NCI-H82 treated with DMSO at 0.1 percent for 48 hours (cell line): ENCODE measurements at regions not wholly inside any gene's neighbourhood (a gene's known extent, or its start where the extent isn't known, plus 50 kb on each side); places are given as distances from the start of the nearest gene placed in this dataset.

Experiments used
- DNase-seq: peaks from one replicate; lab custom pipeline; 2025; ENCODE audit not compliant: unreplicated experiment; lab: John Stamatoyannopoulos, UW

GRCh38 chr2:5370158-5370557, 322.0 kb upstream of the SOX11 start:
- DNase-seq, result no peak

- DNase-seq, result no peak
These were observed 320.0 kb upstream of the SOX11 start for GRCh38 chr2:5372141-5372540.

GRCh38 chr2:5373200-5373599, 319.0 kb upstream of the SOX11 start:
- peak; percentile 30 for DNase-seq

DNA sequence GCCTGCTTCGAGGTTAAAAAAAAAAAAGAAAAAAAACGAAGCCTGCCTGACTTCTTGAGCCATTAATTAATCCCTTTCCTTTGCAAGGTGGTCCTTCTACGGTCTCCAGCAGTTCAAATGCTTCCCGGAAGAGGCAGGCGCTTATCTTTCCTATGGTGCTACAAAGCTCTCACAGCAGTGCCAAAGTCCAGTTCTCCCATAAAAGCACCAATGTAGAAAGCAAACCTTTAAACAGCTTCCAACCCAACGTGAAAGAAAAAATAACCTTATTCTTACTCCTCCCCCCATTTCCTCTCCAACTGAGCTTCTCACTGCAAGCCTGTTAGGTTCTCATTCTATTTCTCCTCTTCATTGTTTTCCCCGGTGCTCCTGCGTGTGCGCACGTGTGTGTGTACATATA, 317.4 kb upstream of the SOX11 start:
- DNase-seq, result no peak

DNA sequence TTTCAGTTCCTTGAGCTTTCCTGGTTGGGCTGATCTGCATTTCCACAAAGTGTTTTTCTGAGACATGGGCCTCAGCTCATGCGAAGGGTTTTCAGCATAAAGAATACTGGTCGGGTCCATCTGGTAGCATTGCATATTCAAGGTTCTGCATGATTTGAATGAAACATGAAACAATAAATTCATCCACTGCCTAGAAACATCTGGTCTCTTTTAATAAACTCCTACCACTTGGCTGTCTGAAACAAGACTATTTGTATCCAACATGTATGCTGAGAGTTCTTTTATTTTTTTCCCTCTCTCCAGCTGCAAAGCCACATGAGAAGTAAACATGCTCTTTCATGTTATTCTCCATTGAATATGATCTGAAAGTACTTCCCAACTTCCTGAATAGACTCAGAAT, 314.9 kb upstream of the SOX11 start:
- DNase-seq, result no peak

DNA sequence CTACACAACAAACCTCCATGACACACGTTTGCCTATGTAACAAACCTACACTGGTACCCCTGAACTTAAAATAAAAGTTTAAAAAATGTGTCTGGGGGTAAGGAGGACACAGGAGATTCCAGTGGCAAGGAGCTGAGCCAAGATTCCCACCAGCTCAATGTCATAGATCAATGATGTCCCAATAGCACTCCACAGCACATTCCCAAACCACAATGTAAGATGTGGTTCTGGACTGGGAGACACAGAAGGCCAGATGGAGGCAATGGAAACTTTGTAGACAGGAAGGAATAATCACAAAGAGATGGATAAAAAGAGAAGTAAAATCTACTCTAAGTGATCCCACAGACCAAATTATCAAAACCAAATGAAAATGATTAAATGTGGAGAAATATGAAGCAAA, 312.4 kb upstream of the SOX11 start:
- DNase-seq, result no peak

- DNase-seq, result no peak
These were observed 306.6 kb upstream of the SOX11 start for GRCh38 chr2:5385596-5385995.

DNA sequence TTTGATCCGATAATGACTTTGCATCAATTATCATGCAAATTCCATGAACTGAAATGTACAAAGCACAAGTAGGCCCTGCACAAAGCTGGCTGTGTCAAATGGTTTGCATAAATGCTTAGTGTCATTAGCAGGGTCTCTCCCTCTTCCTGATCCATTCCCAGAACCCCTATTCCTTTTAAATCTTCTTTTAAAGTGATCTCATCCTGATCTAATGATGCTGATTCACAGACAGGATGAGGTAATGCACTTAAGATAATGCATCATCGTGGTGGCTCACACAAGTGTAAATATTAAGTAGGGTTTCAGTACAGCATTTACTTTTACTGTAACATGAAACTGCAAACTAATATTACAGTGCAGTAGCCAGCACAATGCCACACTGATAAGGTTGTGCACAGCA, 304.8 kb upstream of the SOX11 start:
- DNase-seq, result no peak

DNA sequence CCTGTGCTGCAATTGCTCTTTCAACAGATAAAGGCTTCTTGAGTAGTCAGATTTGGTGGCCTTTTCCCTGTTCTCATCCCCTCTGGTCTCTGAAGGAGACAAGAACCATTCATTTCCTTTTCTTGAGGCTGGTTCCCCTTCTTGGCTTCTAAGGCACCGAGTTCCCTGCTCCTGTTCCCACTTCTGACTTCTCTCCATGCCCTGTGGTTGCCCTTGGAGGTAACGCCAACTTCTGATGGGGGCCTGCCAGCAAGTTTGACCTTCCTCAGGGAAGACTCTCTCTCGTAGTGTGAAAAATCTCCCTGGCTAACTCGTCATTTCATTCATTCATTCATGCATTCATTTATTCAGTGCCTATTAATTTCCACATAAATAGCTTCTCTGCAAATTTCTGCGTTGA, 302.4 kb upstream of the SOX11 start:
- DNase-seq, result no peak

DNA sequence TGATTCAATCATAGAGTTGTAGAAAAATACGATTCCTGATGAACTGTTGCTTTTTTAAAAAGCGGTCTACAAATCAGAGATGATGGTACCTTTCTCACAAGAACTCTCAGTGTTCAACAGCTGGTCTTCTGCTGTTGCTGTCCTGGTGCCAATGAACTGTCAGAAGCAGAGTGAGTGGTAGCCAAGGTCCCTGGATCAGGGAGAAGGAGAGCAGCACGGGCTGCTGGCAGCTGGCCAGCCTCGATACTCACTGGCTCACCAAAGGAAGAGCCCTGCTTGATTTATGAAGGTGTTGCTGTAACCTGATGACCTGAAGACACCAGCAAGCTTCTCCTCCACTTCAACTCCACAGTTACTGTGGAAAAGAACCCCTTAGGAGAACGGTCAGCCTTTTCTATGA, 300.8 kb upstream of the SOX11 start:
- peak; percentile 33 for DNase-seq

DNA sequence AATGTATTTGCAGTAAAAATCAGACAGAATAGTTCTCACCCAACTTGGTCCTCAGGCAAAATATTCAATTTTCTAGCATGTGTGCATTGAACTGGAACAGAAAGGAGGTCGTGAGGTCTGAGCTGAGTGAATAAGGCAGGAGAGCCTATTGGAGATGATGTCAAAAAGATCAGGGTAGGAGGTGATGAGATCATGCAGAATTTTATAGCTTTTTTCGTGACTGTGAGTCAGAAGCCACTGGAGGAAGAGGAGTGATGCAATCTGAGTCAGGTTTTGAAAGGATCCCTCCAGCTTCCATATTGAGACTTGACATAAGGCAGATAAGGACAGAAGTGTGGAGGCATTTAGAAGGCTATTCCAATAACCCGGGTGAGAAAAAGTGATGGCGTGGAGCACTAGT, 299.5 kb upstream of the SOX11 start:
- DNase-seq, result no peak

DNA sequence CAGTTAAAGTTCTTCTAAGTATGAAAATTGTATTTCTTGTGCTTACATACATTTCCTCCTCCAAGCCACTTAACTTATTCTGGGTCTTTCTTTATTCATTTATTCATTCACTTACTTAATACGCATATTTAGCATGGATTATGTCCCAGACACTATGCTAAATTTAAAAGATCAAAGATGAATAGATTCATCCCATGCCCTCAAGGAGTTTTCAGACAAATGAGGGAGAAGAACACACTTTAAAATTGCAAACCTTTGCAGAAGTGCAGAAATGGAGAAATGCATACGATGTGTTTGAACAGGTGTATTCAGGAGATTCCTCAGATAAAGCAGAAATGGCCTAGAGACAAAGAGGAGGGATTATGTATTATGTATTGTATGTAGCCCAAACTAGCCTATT, 298.7 kb upstream of the SOX11 start:
- no peak for DNase-seq

GRCh38 chr2:5394223-5394622, 298.0 kb upstream of the SOX11 start:
- DNase-seq, result no peak

- no peak for DNase-seq
These were observed 291.0 kb upstream of the SOX11 start for GRCh38 chr2:5401115-5401657.

- no peak for DNase-seq
These were observed 288.8 kb upstream of the SOX11 start for GRCh38 chr2:5403392-5403791.

DNA sequence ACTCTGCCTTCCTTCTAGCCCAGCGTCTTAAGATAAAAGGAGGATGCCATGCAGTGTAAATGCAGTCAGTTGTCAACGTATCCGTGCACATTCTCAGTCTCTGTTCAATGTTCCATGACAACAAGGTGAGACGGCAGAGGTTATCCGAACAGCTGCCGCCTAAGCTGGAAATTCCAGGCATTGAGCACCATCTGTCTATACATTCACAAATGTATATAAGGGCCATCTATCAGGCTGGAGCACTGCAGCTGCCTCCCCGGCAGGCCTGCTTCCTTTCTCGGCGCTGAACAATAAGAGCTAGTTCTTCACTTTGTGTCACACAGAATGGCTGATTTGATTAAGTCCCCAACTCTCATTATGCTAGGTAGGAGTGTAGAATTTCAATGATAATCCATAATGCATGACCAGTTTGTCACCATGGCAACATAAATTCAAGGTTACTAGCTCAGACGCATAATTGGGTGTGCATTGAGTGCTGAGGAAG, 282.2 kb upstream of the SOX11 start:
- DNase-seq, result peak; percentile 95

GRCh38 chr2:5410991-5411700, 281.0 kb upstream of the SOX11 start:
- DNase-seq, result no peak

DNA sequence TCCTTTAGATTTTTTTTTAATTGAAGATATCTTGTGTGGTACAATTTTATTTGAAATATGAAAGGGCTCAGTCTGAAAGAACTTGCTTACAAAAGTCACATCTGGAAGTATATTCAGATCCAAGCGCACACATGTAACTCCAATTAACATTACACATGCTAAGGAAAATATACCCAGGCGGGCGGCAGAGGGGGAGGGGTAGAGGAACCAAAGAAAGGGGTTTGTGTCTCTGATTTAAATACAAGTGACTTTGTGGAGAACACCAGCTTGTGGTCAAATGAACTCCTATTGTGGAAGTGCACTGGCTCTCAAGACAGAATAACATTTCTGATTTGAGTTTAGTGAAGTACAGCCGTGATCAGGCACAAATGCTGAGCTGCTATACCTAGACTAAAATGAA, 280.2 kb upstream of the SOX11 start:
- DNase-seq, result no peak

DNA sequence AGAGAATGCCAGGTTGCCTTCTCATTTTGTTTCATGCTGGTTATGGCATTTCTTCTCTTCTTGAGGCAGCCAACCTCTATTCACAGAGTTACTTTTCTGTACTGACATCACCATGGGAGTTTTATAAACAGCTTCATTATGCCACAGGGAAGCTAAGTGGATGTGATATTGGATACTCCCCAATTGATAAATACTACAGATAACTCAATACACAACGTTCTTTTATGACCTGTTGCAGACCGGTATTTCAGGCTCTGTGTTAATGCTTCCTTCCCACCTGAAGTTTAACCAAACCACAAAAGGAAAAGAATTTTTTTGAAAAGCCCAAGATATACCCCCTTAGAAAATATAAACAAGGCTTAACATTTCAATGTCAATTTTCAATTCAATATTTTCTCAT, 258.3 kb upstream of the SOX11 start:
- DNase-seq, result no peak

- DNase-seq, result no peak
These were observed 254.8 kb upstream of the SOX11 start for GRCh38 chr2:5437375-5437774.

- no peak for DNase-seq
These were observed 252.0 kb upstream of the SOX11 start for GRCh38 chr2:5440174-5440573.

- no peak for DNase-seq
These were observed 249.4 kb upstream of the SOX11 start for GRCh38 chr2:5442736-5443135.

DNA sequence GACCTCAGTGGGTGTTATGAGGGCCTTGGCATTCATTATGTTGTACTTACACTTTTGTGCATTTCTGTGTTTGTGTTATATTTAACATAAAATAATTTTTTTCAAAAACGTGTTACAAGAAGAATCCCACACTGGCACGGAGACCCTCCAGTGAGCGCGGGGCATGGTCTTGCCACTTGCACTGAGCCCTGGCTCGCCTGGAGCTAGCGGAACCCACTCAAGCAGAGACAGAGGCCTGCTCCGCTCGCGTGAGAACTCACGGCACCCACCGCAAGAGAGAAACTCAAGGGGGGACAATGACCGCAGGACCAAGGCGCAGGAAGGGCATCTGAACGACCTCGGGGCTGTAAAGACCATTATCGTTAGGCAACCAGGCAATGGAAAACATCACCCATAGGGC, 248.0 kb upstream of the SOX11 start:
- no peak for DNase-seq
